Common myeloid progenitor, CD34-positive (primary cell): ENCODE measurements at regions not wholly inside any gene's neighbourhood (a gene's known extent, or its start where the extent isn't known, plus 50 kb on each side); places are given as distances from the start of the nearest gene placed in this dataset.

Experiments used
- CTCF ChIA-PET: fragments of 350-600 bp; sonication (Branson Sonifier 250); formaldehyde crosslinking; loops from one replicate; lab custom pipeline; 2021; ENCODE audit warnings: antibody characterized with exemption; lab: Charles Lee
- POLR2A ChIA-PET: fragments of 350-600 bp; sonication (Branson Sonifier 250); formaldehyde crosslinking; loops from one replicate; lab custom pipeline; 2021; ENCODE audit warnings: antibody characterized with exemption; lab: Charles Lee
- DNase-seq, 3 donors: peaks; one replicate each; pipeline versions ENCODE4 v3.0.0 to v3.0.0-alpha.2; 2013
- H3K27ac ChIP-seq, 2 experiments: 1 replicate in 1 of 2; 2 replicates in 1 of 2; pipeline ENCODE4 v1.7.0; 2013; ENCODE audit warnings: inconsistent platforms in 2 of 2, low read length in 2 of 2, mild to moderate bottlenecking in 2 of 2, low read depth in 1 of 2, moderate library complexity in 1 of 2; ENCODE audit not compliant: severe bottlenecking in 2 of 2, insufficient read depth in 1 of 2, poor library complexity in 1 of 2
- H3K27me3 ChIP-seq, 5 experiments: replicated peaks in 2 of 5; 1 replicate in 3 of 5; 2 replicates in 2 of 5; pipeline versions ENCODE4 v1.6.1 to v1.7.0; 2013; ENCODE audit warnings: low read length in 4 of 5, mild to moderate bottlenecking in 2 of 5, moderate library complexity in 2 of 5, inconsistent platforms in 1 of 5; ENCODE audit not compliant: insufficient read depth in 5 of 5, control insufficient read depth in 4 of 5
- H3K36me3 ChIP-seq, 4 experiments: 1 replicate in 2 of 4; 2 replicates in 2 of 4; pipeline versions ENCODE4 v1.6.1 to v1.7.0; 2013; ENCODE audit warnings: low read length in 3 of 4, control low read depth in 1 of 4, mild to moderate bottlenecking in 1 of 4; ENCODE audit not compliant: control insufficient read depth in 4 of 4, insufficient read depth in 4 of 4
- H3K4me1 ChIP-seq, 4 experiments: 1 replicate in 3 of 4; 2 replicates in 1 of 4; pipeline versions ENCODE4 v1.6.1 to v1.7.1; 2013; ENCODE audit warnings: low read length in 3 of 4, mild to moderate bottlenecking in 3 of 4, control low read depth in 1 of 4, inconsistent platforms in 1 of 4, moderate library complexity in 1 of 4; ENCODE audit not compliant: control insufficient read depth in 4 of 4, insufficient read depth in 4 of 4; ENCODE audit errors: control extremely low read depth in 1 of 4
- H3K4me3 ChIP-seq, 7 experiments: 1 replicate in 4 of 7; 2 replicates in 3 of 7; pipeline versions ENCODE4 v1.5.1 to v1.7.0; 2013; ENCODE audit warnings: mild to moderate bottlenecking in 7 of 7, low read length in 6 of 7, moderate library complexity in 6 of 7, inconsistent platforms in 2 of 7, low read depth in 2 of 7, control low read depth in 1 of 7; ENCODE audit not compliant: insufficient read depth in 4 of 7, control insufficient read depth in 1 of 7; ENCODE audit errors: extremely low read depth in 1 of 7
- H3K9me3 ChIP-seq, 5 experiments: 1 replicate in 4 of 5; 2 replicates in 1 of 5; pipeline versions ENCODE4 v1.6.1 to v1.7.1; 2013; ENCODE audit warnings: low read length in 4 of 5, mild to moderate bottlenecking in 2 of 5, inconsistent platforms in 1 of 5, low read depth in 1 of 5, moderate library complexity in 1 of 5; ENCODE audit not compliant: control insufficient read depth in 4 of 5, insufficient read depth in 2 of 5; ENCODE audit errors: control extremely low read depth in 1 of 5
- WGBS: methylation state at CpG from one replicate; pipeline ENCODE4 v1.1.5; 2013; ENCODE audit not compliant: insufficient coverage; 5-methylcytosine and 5-hydroxymethylcytosine counted together

DNA sequence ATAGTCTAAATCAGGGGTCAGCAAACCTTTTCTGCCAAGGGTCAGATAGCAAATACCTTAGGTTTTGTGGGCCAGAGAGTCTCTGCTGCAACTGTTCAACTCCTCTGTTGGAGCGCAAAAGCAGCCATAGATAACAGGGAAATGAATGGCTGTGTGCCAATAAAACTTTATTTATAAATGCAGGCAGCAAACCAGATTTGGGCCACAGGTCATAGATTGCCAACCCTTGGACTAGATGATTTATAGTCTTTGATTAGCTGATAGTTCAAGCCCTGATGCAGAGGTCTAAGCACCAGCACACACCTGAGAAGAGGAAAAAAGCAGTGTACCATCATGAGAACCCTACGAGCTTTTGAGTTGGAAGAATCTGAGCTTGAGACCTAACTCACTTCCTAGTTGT is 86.0 kb upstream of the DYNLRB2 start:
- H3K4me3 ChIP-seq: no peak overlapping the region
- CTCF ChIA-PET: no interaction called here
- no peak overlapping the region for H3K27ac ChIP-seq
- H3K4me1 ChIP-seq: no peaks in the 10 kb centered on the region
- peaks cover 0 to 6% (median 2%) of the 10 kb centered on the region in 5 experiments for H3K27me3 ChIP-seq
- no peak for DNase-seq
- POLR2A ChIA-PET: no interaction called here
- no peaks in the 10 kb centered on the region for H3K9me3 ChIP-seq
- 100% methylated on average over 1 of the region's 2 CpGs for WGBS
- H3K36me3 ChIP-seq: no peaks in the 10 kb centered on the region

DNA sequence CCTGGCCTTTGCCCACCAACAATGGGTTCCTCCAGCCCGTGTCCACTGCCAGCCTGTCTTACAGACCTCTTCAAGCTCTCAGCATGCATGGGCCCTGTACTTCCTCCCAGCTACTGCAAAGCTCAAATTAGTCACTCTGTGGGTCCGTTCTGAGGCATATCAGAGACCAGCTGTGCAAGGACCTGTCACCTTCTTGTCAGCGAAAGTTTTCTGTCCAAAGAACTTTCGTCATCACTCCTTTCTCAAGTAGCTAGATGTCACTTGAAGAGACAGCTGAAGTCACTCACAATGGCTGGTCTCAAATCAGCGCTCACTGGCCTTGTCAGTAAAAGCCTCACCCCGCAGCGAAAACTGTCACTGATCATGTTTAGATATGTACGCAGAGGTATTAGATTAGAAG is 91.4 kb upstream of the DYNLRB2 start:
- CTCF ChIA-PET: interaction anchor here (1.3 to 1.4 kb wide), 2 partner anchors 10 to 14 kb away, joined by 3 read pairs; no protein-coding TSS in a partner anchor
- H3K4me1 ChIP-seq: no peaks in the 10 kb centered on the region
- H3K4me3 ChIP-seq: no peak overlapping the region
- peaks cover 0 to 3% (median 0%) of the 10 kb centered on the region in 5 experiments for H3K27me3 ChIP-seq
- 85% methylated on average over 8 of the region's 8 CpGs for WGBS
- no peaks in the 10 kb centered on the region for H3K36me3 ChIP-seq
- no peaks in the 10 kb centered on the region for H3K9me3 ChIP-seq
- DNase-seq: no peak
- POLR2A ChIA-PET: no interaction called here
- no peak overlapping the region for H3K27ac ChIP-seq

DNA sequence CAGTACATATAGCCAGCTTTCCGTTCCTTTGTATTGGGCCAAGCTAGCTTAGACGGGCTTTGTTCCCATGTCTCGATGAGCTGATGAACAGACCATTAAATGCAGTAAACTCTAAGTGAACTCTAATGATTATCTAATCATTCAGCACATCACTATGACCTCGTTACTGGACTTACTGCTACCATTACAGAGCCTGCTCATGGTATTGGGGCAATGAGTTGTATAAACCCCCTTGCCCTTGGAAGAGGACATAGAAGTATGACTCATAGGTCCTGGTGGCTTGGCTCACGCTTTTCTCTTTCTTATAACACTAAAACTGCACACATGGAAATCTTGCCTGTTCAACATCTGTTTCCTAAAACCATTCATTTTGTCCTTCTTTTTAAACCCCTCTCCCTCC is 93.6 kb upstream of the DYNLRB2 start:
- no peaks in the 10 kb centered on the region for H3K36me3 ChIP-seq
- CTCF ChIA-PET: interaction anchor here (0.6 kb wide), 1 partner anchor 252 kb away, joined by 3 read pairs; no protein-coding TSS in a partner anchor

DNA sequence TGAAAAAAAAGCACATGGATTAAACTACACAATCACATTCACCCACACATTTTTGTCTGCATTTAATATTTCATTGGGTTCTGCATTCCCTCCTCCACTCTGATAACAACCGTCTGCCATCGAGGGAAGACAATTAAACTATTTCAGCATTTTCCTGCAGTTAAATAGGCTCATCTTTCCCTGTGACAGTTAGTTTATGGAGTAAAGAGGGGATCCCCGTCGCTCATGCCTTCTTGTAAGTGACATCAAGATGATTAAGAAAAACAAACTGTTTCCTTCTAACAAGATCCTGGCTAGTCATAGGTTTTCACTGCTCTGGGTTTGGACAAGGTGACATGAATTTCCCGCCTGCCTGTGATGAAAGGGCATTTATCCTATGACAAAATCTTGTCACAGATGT is 98.0 kb upstream of the DYNLRB2 start:
- no peaks in the 10 kb centered on the region for H3K4me1 ChIP-seq
- CTCF ChIA-PET: no interaction called here
- no peaks in the 10 kb centered on the region for H3K36me3 ChIP-seq
- H3K27ac ChIP-seq: no peak overlapping the region
- DNase-seq: no peak
- H3K9me3 ChIP-seq: no peaks in the 10 kb centered on the region
- no peak overlapping the region for H3K4me3 ChIP-seq
- WGBS: 84% methylated on average over 5 of the region's 5 CpGs
- POLR2A ChIA-PET: no interaction called here
- H3K27me3 ChIP-seq: peaks cover 0 to 3% (median 0%) of the 10 kb centered on the region in 5 experiments

More for the DNA sequence above, 93.6 kb upstream of the DYNLRB2 start:
- Histone ChIP-seq H3K27ac (no peak overlapping the region), H3K4me3 (no peak overlapping the region), H3K27me3 (peaks cover 0 to 3% (median 0%) of the 10 kb centered on the region in 5 experiments), H3K4me1 (no peaks in the 10 kb centered on the region), H3K9me3 (no peaks in the 10 kb centered on the region)
- POLR2A ChIA-PET: no interaction called here
- DNase-seq: no peak
- 95% methylated on average over 4 of the region's 5 CpGs for WGBS

DNA sequence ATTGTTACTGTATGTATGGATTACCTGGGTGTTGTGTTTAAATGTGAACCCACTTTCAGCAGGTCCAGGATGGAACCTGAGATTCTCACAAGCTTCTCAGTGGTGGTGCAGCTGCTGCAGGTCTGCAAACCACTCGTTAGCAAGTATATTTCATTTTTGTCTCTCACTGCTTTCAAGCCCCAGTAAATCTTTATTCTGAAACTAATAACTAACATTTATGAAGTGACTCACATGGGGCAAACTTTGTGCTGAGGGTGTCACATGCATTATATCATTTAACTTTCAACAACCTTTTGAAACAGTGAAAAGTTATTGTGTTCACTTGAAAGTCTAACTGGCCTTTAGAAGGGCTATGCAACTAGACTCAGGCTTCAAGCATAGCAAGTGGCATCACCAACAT is 98.9 kb upstream of the DYNLRB2 start:
- Histone ChIP-seq H3K9me3 (no peaks in the 10 kb centered on the region), H3K4me3 (no peak overlapping the region), H3K4me1 (no peaks in the 10 kb centered on the region), H3K27ac (no peak overlapping the region), H3K27me3 (peaks cover 0 to 5% (median 0%) of the 10 kb centered on the region in 5 experiments), H3K36me3 (no peaks in the 10 kb centered on the region)
- no peak for DNase-seq
- CTCF ChIA-PET: no interaction called here
- POLR2A ChIA-PET: no interaction called here
- WGBS: no CpG with 5 or more reads among the region's 1 CpG

DNA sequence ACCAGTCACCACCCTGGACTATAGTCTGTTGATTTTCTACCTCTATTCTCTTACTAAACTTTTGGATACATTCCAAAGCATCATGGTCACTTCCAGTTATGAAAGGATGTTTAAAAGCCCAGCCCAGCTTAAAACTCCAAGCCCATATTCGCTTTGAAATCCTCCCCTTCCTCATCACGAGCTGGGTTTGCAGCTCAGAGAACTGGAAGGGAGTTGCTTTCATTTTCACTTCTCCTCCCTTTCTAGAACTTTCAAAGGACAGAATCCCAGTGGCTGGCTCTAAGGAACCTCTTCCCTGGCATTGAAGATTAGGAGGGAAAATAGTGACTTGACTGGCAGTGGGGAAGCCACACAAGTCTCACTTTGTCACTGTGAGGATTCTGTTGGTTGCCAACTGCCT is 100.1 kb upstream of the DYNLRB2 start:
- H3K27me3 ChIP-seq: peaks cover 0 to 5% (median 0%) of the 10 kb centered on the region in 5 experiments
- H3K36me3 ChIP-seq: no peaks in the 10 kb centered on the region
- WGBS: no CpG with 5 or more reads among the region's 2 CpGs
- ChIA-PET CTCF (interaction anchor here (1.2 kb wide), 1 partner anchor 9 kb away, joined by 3 read pairs; no protein-coding TSS in a partner anchor), POLR2A (no interaction called here)
- H3K9me3 ChIP-seq: no peaks in the 10 kb centered on the region
- H3K4me3 ChIP-seq: no peak overlapping the region
- H3K27ac ChIP-seq: no peak overlapping the region
- no peaks in the 10 kb centered on the region for H3K4me1 ChIP-seq
- DNase-seq: no peak

DNA sequence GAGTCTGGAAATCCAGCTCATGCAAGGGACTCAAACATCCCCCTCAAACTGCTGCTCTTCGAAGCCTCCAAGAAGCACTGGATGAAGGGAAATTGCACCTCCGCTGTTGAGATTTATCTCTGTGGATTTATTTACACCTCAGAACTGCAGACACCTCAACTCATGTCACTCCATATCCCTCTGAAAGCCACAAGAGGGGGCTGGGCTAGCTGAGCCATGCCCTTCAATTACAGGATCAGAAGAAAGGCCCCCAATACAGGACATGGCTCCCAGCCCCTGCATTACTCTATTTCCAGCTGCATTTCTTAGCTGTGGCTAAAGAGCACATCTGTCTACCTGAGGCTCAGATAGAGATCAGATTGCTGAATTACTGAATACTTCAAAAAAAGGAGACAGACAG is 103.1 kb upstream of the DYNLRB2 start:
- Histone ChIP-seq H3K27ac (no peak overlapping the region), H3K9me3 (no peaks in the 10 kb centered on the region), H3K4me1 (no peaks in the 10 kb centered on the region), H3K4me3 (no peak overlapping the region), H3K36me3 (no peaks in the 10 kb centered on the region), H3K27me3 (peaks cover 0 to 4% (median 0%) of the 10 kb centered on the region in 5 experiments)
- ChIA-PET CTCF (interaction anchor here (0.9 kb wide), 1 partner anchor 11 kb away, joined by 3 read pairs; no protein-coding TSS in a partner anchor), POLR2A (no interaction called here)
- no CpG with 5 or more reads among the region's 2 CpGs for WGBS
- no peak for DNase-seq
